ENCODE measurements at regions not wholly inside any gene's neighbourhood (a gene's known extent, or its start where the extent isn't known, plus 50 kb on each side); places are given as distances from the start of the nearest gene placed in this dataset.

DNA sequence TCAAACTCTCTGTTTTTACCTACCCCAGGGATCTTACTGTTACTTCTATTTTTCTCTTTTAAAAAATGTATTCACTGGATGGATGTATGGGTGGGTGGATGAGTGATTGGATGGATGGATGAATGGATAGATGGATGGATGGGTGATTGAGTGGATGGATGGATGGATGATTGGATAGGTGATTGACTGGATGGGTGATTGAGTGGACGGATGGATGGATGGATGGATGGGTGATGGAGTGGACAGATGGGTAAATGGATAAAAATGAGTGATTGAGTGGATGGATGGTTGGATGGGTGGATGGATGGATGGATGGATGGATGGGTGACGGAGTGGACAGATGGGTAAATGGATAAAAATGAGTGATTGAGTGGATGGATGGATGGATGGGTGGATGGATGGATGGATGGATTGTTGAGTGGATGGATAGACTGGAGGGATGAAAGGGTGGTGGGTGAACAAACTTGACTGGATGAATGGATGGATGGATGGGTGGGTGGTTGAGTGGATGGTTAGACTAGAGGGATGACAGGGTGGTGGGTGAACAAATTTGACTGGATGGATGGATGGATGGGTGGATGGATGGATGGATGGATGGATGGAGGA, 118.0 kb upstream of the ZBTB40 start:
- no peak for TF ChIP-seq SP1 (IDR thresholded peaks at IDR 0.05)
- TF ChIP-seq NFRKB (IDR thresholded peaks at IDR 0.05): no peak
- no peak for TF ChIP-seq SUZ12 (IDR thresholded peaks at IDR 0.05)
- TF ChIP-seq CTBP1 (IDR thresholded peaks at IDR 0.05; ENCODE audit: borderline replicate concordance): no peak
- no peak for TF ChIP-seq L3MBTL2 (conservative IDR thresholded peaks at IDR 0.05)
- TF ChIP-seq FOXK2 (IDR thresholded peaks at IDR 0.05): no peak
- TF ChIP-seq BHLHE40 (IDR thresholded peaks at IDR 0.05; ENCODE audit: borderline replicate concordance): no peak
